Pancreas (tissue), 10 donors: ENCODE measurements at regions not wholly inside any gene's neighbourhood (a gene's known extent, or its start where the extent isn't known, plus 50 kb on each side); places are given as distances from the start of the nearest gene placed in this dataset.
A peak's percentile ranks its signal among the peaks of the same experiment; 100 is the strongest.

ENCODE experiments used
- ATAC-seq, 4 donors: fragments of 200-7000 bp; cut with Tn5 transposase; one replicate each; pipeline versions ENCODE4 v1.8.0 to v1.9.1; 2020; ENCODE audit warnings: mild to moderate bottlenecking in 4 of 4, moderate library complexity in 4 of 4
- DNase-seq, 6 donors: peaks; one replicate each; pipeline ENCODE4 v3.0.0-alpha.2; 2020
- FAIRE-seq: peaks from 2 replicates; lab custom pipeline; 2012; peaks lifted over from hg19 to GRCh38; lab: Jason Lieb, UNC
- H3K27ac ChIP-seq, 4 donors: fragments of 200-600 bp; sonication (generic); 1 replicate in 3 of 4; 2 replicates in 1 of 4; pipeline versions ENCODE4 v1.5.0 to v1.8.0; 2020
- H3K27me3 ChIP-seq, 4 donors: fragments of 200-600 bp; one replicate each; pipeline ENCODE4 v1.8.0; 2021
- H3K36me3 ChIP-seq, 3 donors: fragments of 200-600 bp; sonication (generic) in 1 of 3; one replicate each; pipeline versions ENCODE4 v1.5.0 to v1.8.0; 2020 to 2021
- H3K4me1 ChIP-seq, 3 donors: fragments of 200-600 bp; one replicate each; pipeline ENCODE4 v1.8.0; 2021
- H3K4me3 ChIP-seq, 4 donors: fragments of 200-600 bp; sonication (generic) in 2 of 4; one replicate each; pipeline versions ENCODE4 v1.5.0 to v1.8.0; 2020 to 2021
- H3K9me3 ChIP-seq, 4 donors: fragments of 200-600 bp; one replicate each; pipeline ENCODE4 v1.8.0; 2021
- WGBS, 2 donors: extraction: QIAGEN DNeasy Blood & Tissue Kit; methylation state at CpG; one replicate each; pipeline ENCODE4 v1.1.7; 2013; 5-methylcytosine and 5-hydroxymethylcytosine counted together
- intact Hi-C, 3 donors: fragments of 100-400 bp; cut with DNase I; formaldehyde crosslinking; loops; one replicate each; pipeline versions ENCODE4 v1.11.1 to v1.14.2; 2022
- TF ChIP-seq, protein P1 (sequence below), 4 donors: fragments of 200-600 bp; sonication (generic) in 3 of 4; IDR thresholded peaks; one replicate each; pipeline versions ENCODE4 v1.5.0 to v1.8.0; 2021; ENCODE audit warnings: antibody characterized with exemption in 4 of 4
- donor health status: healthy with polysubstance abuse.
- donor health status: DM: no; HTN: no; CAD: no; lungs with moderate emphysema.
- donor health status: DM: no; HTN: no; CAD: no.
- donor health status: control.
- donor health status: control.
- donor health status: Bipolar disorder and iron deficiency.
- donor health status: DM: yes; HTN: yes; CAD: no.
- donor health status: DM: no; HTN: no; CAD: no.
- donor health status: DM: no; HTN: no; CAD: no.
- donor health status: DM: yes; HTN: yes; CAD: no.

DNA sequence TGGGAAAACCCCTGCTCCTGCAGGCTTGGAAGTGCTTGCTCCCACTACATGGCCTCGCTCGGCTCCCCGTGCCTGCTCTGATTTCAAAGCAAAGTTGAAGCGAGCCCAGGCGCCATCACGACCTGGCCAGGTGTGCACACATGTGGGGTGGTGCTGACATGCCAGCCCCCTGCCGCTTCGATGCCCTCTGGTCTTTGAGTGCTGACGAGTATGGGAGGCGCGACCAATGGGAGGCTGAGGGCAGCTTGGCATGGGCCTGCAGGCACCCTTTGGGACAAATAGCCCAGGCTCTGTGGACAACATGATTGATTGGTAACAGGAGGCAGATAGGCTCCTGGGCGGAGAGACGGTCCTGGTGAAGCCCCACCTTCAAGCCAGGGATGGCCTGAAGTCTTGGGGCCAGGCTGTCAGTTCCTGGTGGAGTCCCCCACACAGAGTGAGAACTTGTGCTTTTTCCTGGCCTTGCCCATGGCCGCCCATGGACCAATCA lies 252.4 kb upstream of the SEMA3A start:
- Histone ChIP-seq H3K27ac (no peak overlapping the region), H3K27me3 (no peaks in the 10 kb centered on the region), H3K9me3 (no peaks in the 10 kb centered on the region), H3K36me3 (no peaks in the 10 kb centered on the region), H3K4me1 (no peaks in the 10 kb centered on the region), H3K4me3 (no peak overlapping the region)
- WGBS, 2 donors = 88 to 94% methylated on average over 14 of the region's 14 CpGs
- intact Hi-C loops = no loop called here
- FAIRE-seq = no peak
- no peak for ATAC-seq
- DNase-seq = peak in 2 of 6 donors; percentile 12 to 77
- TF ChIP-seq, protein P1, sequence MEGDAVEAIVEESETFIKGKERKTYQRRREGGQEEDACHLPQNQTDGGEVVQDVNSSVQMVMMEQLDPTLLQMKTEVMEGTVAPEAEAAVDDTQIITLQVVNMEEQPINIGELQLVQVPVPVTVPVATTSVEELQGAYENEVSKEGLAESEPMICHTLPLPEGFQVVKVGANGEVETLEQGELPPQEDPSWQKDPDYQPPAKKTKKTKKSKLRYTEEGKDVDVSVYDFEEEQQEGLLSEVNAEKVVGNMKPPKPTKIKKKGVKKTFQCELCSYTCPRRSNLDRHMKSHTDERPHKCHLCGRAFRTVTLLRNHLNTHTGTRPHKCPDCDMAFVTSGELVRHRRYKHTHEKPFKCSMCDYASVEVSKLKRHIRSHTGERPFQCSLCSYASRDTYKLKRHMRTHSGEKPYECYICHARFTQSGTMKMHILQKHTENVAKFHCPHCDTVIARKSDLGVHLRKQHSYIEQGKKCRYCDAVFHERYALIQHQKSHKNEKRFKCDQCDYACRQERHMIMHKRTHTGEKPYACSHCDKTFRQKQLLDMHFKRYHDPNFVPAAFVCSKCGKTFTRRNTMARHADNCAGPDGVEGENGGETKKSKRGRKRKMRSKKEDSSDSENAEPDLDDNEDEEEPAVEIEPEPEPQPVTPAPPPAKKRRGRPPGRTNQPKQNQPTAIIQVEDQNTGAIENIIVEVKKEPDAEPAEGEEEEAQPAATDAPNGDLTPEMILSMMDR (IDR thresholded peaks at IDR 0.05) = no peak

DNA sequence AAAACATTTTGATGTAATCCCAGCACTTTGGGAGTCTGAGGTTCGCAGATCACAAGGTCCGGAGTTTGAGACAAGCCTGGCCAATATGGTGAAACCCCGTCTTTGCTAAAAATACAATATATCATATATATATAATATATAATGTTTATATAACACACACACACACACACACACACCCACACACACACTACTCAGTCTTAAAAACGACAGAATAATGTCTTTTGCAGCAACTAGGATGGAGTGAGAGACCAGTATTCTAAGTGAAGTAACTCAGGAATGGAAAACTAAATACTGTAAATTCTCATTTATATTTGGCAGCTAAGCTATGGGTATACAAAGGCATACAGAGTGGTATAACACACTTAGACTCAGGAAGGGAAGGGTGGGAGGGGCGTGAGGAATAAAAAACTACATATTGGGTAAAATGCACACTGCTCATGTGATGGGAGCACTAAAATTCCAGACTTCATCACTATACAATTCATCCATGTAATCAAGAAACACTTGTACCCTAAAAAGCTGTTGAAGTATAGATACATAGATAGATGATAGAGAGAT lies 231.2 kb upstream of the SEMA3A start:
- TF ChIP-seq, protein P1 (IDR thresholded peaks at IDR 0.05) = no peak
- Histone ChIP-seq H3K4me1 (no peaks in the 10 kb centered on the region), H3K27me3 (no peaks in the 10 kb centered on the region), H3K9me3 (no peaks in the 10 kb centered on the region), H3K4me3 (no peak overlapping the region), H3K27ac (no peak overlapping the region), H3K36me3 (no peaks in the 10 kb centered on the region)
- no peak for FAIRE-seq
- DNase-seq = no peak
- ATAC-seq = no peak
- intact Hi-C loops = no loop called here
- WGBS, 2 donors = 59 to 68% methylated on average over 5 of the region's 5 CpGs

DNA sequence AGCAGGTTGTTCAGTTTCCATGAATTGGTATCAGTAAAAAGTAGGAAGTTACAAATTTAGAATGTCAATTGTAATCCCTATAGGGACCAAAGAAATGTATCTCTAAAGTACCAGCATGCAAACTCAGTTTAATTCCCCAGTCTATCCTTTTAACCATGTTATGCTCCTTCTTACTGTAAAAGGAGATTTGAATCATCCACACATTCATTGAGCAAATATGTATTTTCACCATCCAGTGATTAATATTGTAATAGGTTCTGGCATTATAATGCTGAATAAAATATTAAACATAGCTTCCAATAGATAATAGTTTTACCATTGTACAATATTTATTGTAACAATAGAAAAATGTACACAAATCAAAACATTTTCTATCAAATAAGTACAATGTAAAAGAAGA lies 228.2 kb upstream of the SEMA3A start:
- FAIRE-seq (no peak), DNase-seq (no peak), ATAC-seq (no peak)
- TF ChIP-seq, protein P1 (IDR thresholded peaks at IDR 0.05) = no peak
- Histone ChIP-seq H3K4me3 (no peak overlapping the region), H3K27ac (no peak overlapping the region), H3K27me3 (no peaks in the 10 kb centered on the region), H3K4me1 (no peaks in the 10 kb centered on the region), H3K36me3 (no peaks in the 10 kb centered on the region), H3K9me3 (no peaks in the 10 kb centered on the region)
- intact Hi-C loops = no loop called here

DNA sequence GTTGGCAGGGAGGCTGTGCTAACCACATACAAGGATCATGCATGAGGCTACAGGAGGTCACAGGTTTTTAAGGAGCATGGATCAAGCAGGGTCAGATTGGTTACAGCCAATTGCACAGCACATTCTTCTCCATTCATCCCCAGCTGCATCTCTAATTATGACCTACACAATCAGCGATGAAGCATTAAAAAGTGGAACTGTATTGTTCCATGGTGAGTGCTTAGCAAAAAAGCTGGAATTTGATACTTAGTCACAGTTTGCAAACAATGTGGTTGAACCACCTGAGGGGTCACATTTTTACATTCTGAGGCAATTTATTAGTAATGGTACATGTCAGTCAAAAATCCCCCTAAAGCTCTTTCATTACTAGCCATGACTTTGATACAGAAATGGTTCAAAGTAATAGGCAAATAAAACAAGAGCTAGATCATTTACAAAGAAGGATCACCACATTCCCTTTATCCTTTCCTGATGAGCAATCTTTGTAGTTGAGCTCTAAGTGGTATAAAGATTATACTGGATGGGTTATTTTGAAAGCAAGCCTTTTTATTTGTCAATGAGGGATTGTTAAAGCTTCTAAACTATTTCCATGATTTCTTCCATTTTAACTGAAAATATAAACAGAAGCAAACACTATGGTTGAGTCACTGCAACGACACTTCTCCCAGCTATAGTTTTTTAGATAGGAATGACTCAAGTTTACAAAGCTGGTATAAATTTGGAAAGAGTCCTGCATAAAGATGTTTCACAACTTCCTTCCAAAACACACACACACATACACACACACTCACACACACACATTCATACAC lies 217.8 kb upstream of the SEMA3A start:
- no peak for FAIRE-seq
- Histone ChIP-seq H3K27me3 (no peaks in the 10 kb centered on the region), H3K36me3 (no peaks in the 10 kb centered on the region), H3K27ac (no peak overlapping the region), H3K4me1 (no peaks in the 10 kb centered on the region), H3K4me3 (no peak overlapping the region), H3K9me3 (no peaks in the 10 kb centered on the region)
- no peak for ATAC-seq
- intact Hi-C loops = no loop called here
- WGBS, 2 donors = 64 to 65% methylated on average over 2 of the region's 2 CpGs
- no peak for DNase-seq
- TF ChIP-seq, protein P1 (IDR thresholded peaks at IDR 0.05) = no peak

DNA sequence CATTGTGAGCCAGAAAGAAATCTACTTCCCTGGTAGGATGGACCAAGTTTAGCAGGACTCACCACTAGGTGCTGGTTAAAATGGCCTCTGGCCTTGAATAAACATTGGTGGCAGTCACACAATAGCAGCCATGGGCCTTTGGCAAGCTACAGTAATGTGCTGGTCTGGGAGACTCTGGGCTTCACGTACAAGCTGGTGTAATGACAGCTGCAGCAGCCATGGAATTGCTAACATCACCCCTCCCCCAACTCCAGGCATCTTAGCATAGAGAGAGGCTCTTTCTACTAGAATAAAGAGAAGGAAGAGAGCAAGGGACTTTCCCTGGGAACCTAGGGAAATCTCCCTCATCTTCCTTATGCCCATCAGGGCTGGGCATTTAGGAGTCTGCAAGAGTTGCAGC lies 205.1 kb upstream of the SEMA3A start:
- Histone ChIP-seq H3K27me3 (no peaks in the 10 kb centered on the region), H3K4me3 (no peak overlapping the region), H3K36me3 (no peaks in the 10 kb centered on the region), H3K4me1 (no peaks in the 10 kb centered on the region), H3K9me3 (no peaks in the 10 kb centered on the region), H3K27ac (no peak overlapping the region)
- ATAC-seq = no peak
- DNase-seq = no peak
- TF ChIP-seq, protein P1 (IDR thresholded peaks at IDR 0.05) = no peak
- no peak for FAIRE-seq
- WGBS, 2 donors = 33 to 51% methylated on average over 1 of the region's 1 CpG
- intact Hi-C loops = no loop called here
